Breast epithelium (tissue), 4 donors: ENCODE measurements at regions not wholly inside any gene's neighbourhood (a gene's known extent, or its start where the extent isn't known, plus 50 kb on each side); places are given as distances from the start of the nearest gene placed in this dataset.

Experiments
- DNase-seq, 2 donors: peaks; one replicate each; pipeline ENCODE4 v3.0.0-alpha.2; 2019; ENCODE audit warnings: low spot score in 2 of 2
- H3K27ac ChIP-seq, 2 donors: fragments of 200-600 bp; sonication (generic) in 1 of 2; one replicate each; pipeline ENCODE4 v1.5.1; 2016 to 2019; ENCODE audit warnings: mild to moderate bottlenecking in 1 of 2
- H3K27me3 ChIP-seq, 2 donors: fragments of 200-600 bp; sonication (generic) in 1 of 2; one replicate each; pipeline versions ENCODE4 v1.5.1 to v1.6.0; 2017 to 2019; ENCODE audit warnings: control low read depth in 1 of 2, mild to moderate bottlenecking in 1 of 2
- H3K36me3 ChIP-seq: fragments of 200-600 bp; one replicate; pipeline ENCODE4 v1.5.1; 2019
- H3K4me1 ChIP-seq, 2 donors: fragments of 200-600 bp; sonication (generic); one replicate each; pipeline ENCODE4 v1.5.1; 2016 to 2019; ENCODE audit warnings: control low read depth in 1 of 2
- H3K4me3 ChIP-seq, 3 donors: fragments of 200-600 bp; sonication (generic); 1 replicate in 2 of 3; 2 replicates in 1 of 3; pipeline ENCODE4 v1.5.1; 2016 to 2019; ENCODE audit warnings: mild to moderate bottlenecking in 3 of 3, moderate library complexity in 2 of 3
- H3K9me3 ChIP-seq, 2 donors: fragments of 200-600 bp; sonication (generic) in 1 of 2; one replicate each; pipeline ENCODE4 v1.5.1; 2016 to 2019; ENCODE audit warnings: control low read depth in 1 of 2
- CTCF ChIP-seq, 3 donors: fragments of 450-650 bp; IDR thresholded peaks; one replicate each; pipeline ENCODE4 v1.5.1; 2016 to 2017; ENCODE audit warnings: antibody characterized with exemption in 3 of 3, mild to moderate bottlenecking in 3 of 3, moderate library complexity in 3 of 3
- POLR2A ChIP-seq: fragments of 450-650 bp; IDR thresholded peaks from one replicate; pipeline ENCODE4 v1.6.1; 2016; ENCODE audit warnings: antibody characterized with exemption, mild to moderate bottlenecking, moderate library complexity
- POLR2AphosphoS5 ChIP-seq, 3 donors: sonication (generic); formaldehyde crosslinking; IDR thresholded peaks; one replicate each; pipeline ENCODE4 v1.6.1; 2017; ENCODE audit warnings: antibody characterized with exemption in 3 of 3
- intact Hi-C: fragments of 100-400 bp; cut with DNase I; formaldehyde crosslinking; loops from one replicate; pipeline ENCODE4 v1.15.1; 2023; ENCODE audit warnings: low total_unique reads

GRCh38 chr1:117707371-117707770 is 101.5 kb downstream of the TENT5C start:
- DNase-seq, result no peak
- no peak overlapping the region for H3K4me3 ChIP-seq
- H3K27ac ChIP-seq, result no peak overlapping the region
- no peaks in the 10 kb centered on the region for H3K4me1 ChIP-seq
- H3K9me3 ChIP-seq, result peaks cover 0 to 7% of the 10 kb centered on the region in 2 donors
- no peaks in the 10 kb centered on the region for H3K36me3 ChIP-seq
- no peak for TF ChIP-seq POLR2AphosphoS5 (IDR thresholded peaks at IDR 0.05)
- TF ChIP-seq POLR2A, result no peak
- TF ChIP-seq CTCF (IDR thresholded peaks at IDR 0.05), result no peak
- intact Hi-C loops, result no loop called here
- no peaks in the 10 kb centered on the region for H3K27me3 ChIP-seq

GRCh38 chr1:117708323-117709248 is 102.7 kb downstream of the TENT5C start:
- Histone ChIP-seq H3K27ac (no peak overlapping the region), H3K27me3 (no peaks in the 10 kb centered on the region), H3K36me3 (no peaks in the 10 kb centered on the region), H3K9me3 (peaks cover 0 to 5% of the 10 kb centered on the region in 2 donors), H3K4me1 (no peaks in the 10 kb centered on the region), H3K4me3 (no peak overlapping the region)
- TF ChIP-seq POLR2A, result no peak
- TF ChIP-seq POLR2AphosphoS5 (IDR thresholded peaks at IDR 0.05), result no peak
- no peak for TF ChIP-seq CTCF (IDR thresholded peaks at IDR 0.05)
- no peak for DNase-seq
- intact Hi-C loops, result no loop called here

GRCh38 chr1:117709249-117709691 is 103.4 kb downstream of the TENT5C start:
- TF ChIP-seq POLR2AphosphoS5 (IDR thresholded peaks at IDR 0.05), result no peak
- TF ChIP-seq POLR2A, result no peak
- no peak for TF ChIP-seq CTCF (IDR thresholded peaks at IDR 0.05)
- intact Hi-C loops, result no loop called here

GRCh38 chr1:117710710-117711109 is 104.9 kb downstream of the TENT5C start:
- TF ChIP-seq POLR2AphosphoS5 (IDR thresholded peaks at IDR 0.05), result no peak
- no peak for TF ChIP-seq POLR2A
- no peak for TF ChIP-seq CTCF (IDR thresholded peaks at IDR 0.05)
- no peaks in the 10 kb centered on the region for H3K9me3 ChIP-seq
- no peak overlapping the region for H3K4me3 ChIP-seq
- H3K27ac ChIP-seq, result no peak overlapping the region
- no peak for DNase-seq
- intact Hi-C loops, result no loop called here
- H3K4me1 ChIP-seq, result no peaks in the 10 kb centered on the region
- no peaks in the 10 kb centered on the region for H3K36me3 ChIP-seq
- no peaks in the 10 kb centered on the region for H3K27me3 ChIP-seq

More at GRCh38 chr1:117709249-117709691, 103.4 kb downstream of the TENT5C start:
- Histone ChIP-seq H3K4me1 (no peaks in the 10 kb centered on the region), H3K36me3 (no peaks in the 10 kb centered on the region), H3K9me3 (no peaks in the 10 kb centered on the region), H3K27ac (no peak overlapping the region), H3K27me3 (no peaks in the 10 kb centered on the region), H3K4me3 (no peak overlapping the region)
- no peak for DNase-seq

GRCh38 chr1:117712621-117713020 is 106.8 kb downstream of the TENT5C start:
- DNase-seq, result no peak
- Histone ChIP-seq H3K27ac (no peak overlapping the region), H3K9me3 (no peaks in the 10 kb centered on the region), H3K4me1 (no peaks in the 10 kb centered on the region), H3K4me3 (no peak overlapping the region), H3K36me3 (no peaks in the 10 kb centered on the region), H3K27me3 (no peaks in the 10 kb centered on the region)
- TF ChIP-seq POLR2AphosphoS5 (IDR thresholded peaks at IDR 0.05) (no peak), CTCF (IDR thresholded peaks at IDR 0.05) (no peak), POLR2A (no peak)
- intact Hi-C loops, result no loop called here
